Tibial nerve (tissue), 4 donors: ENCODE measurements at regions not wholly inside any gene's neighbourhood (a gene's known extent, or its start where the extent isn't known, plus 50 kb on each side); places are given as distances from the start of the nearest gene placed in this dataset.
"Not testable (repeated sequence)": the region's sequence is repeated elsewhere in the genome, so short reads cannot be mapped to it uniquely, and the experiment has no call there.

Experiments
- DNase-seq, 2 donors: peaks; one replicate each; pipeline ENCODE4 v3.0.0-alpha.2; 2019; ENCODE audit warnings: low spot score in 2 of 2
- H3K27ac ChIP-seq, 4 donors: fragments of 200-600 bp; sonication (generic) in 3 of 4; one replicate each; pipeline ENCODE4 v1.5.1; 2017 to 2019; ENCODE audit warnings: mild to moderate bottlenecking in 1 of 4
- H3K27me3 ChIP-seq, 2 donors: fragments of 200-600 bp; sonication (generic) in 1 of 2; one replicate each; pipeline versions ENCODE4 v1.5.1 to v1.6.0; 2017 to 2019
- H3K36me3 ChIP-seq, 3 donors: fragments of 200-600 bp; sonication (generic); one replicate each; pipeline ENCODE4 v1.5.1; 2018 to 2019
- H3K4me1 ChIP-seq, 4 donors: fragments of 200-600 bp; sonication (generic) in 3 of 4; one replicate each; pipeline ENCODE4 v1.5.1; 2017 to 2019
- H3K4me3 ChIP-seq, 4 donors: fragments of 200-600 bp; sonication (generic) in 3 of 4; one replicate each; pipeline ENCODE4 v1.5.1; 2017 to 2019; ENCODE audit warnings: mild to moderate bottlenecking in 1 of 4, moderate library complexity in 1 of 4
- H3K9me3 ChIP-seq, 4 donors: fragments of 200-600 bp; sonication (generic) in 3 of 4; one replicate each; pipeline ENCODE4 v1.5.1; 2017 to 2019
- CTCF ChIP-seq, 5 experiments: fragments of 200-600 bp in 3 of 5; fragments of 450-650 bp in 2 of 5; sonication (generic) in 3 of 5; IDR thresholded peaks; one replicate each; pipeline ENCODE4 v1.5.1; 2016 to 2019; ENCODE audit warnings: antibody characterized with exemption in 5 of 5, mild to moderate bottlenecking in 3 of 5, moderate library complexity in 2 of 5
- EP300 ChIP-seq, 2 donors: sonication (generic); formaldehyde crosslinking; IDR thresholded peaks; one replicate each; pipeline ENCODE4 v1.6.1; 2017; ENCODE audit warnings: antibody characterized with exemption in 2 of 2, mild to moderate bottlenecking in 1 of 2
- POLR2A ChIP-seq, 2 donors: fragments of 450-650 bp; IDR thresholded peaks; one replicate each; pipeline ENCODE4 v1.6.1; 2017; ENCODE audit warnings: antibody characterized with exemption in 2 of 2, mild to moderate bottlenecking in 2 of 2, moderate library complexity in 2 of 2
- WGBS, 2 donors: methylation state at CpG; one replicate each; pipeline ENCODE4 v1.1.5; 2018; 5-methylcytosine and 5-hydroxymethylcytosine counted together

GRCh38 chr12:9283346-9284095, 75.3 kb upstream of the PZP start:
- H3K36me3 ChIP-seq, H3K27me3 ChIP-seq, H3K4me1 ChIP-seq, H3K9me3 ChIP-seq: not testable (repeated sequence)
- 0 to 1% methylated on average over 15 to 19 of the region's 42 CpGs for WGBS, 2 donors
- H3K4me3 ChIP-seq: peak overlapping the region; percentile 19 to 54 (median 38)
- peak overlapping the region; percentile 22 to 66 (median 58) for H3K27ac ChIP-seq
- TF ChIP-seq EP300 (IDR thresholded peaks at IDR 0.05): peak in 1 of 2 donors; percentile 41
- peak; percentile 58 to 65 for DNase-seq

GRCh38 chr12:9276990-9277389, 68.8 kb upstream of the PZP start:
- 46 to 56% methylated on average over 4 of the region's 4 CpGs for WGBS, 2 donors
- H3K4me3 ChIP-seq: no peak overlapping the region
- H3K36me3 ChIP-seq: no peaks in the 10 kb centered on the region
- no peak overlapping the region for H3K27ac ChIP-seq
- no peak for DNase-seq
- H3K4me1 ChIP-seq: no peaks in the 10 kb centered on the region
- no peak for TF ChIP-seq EP300 (IDR thresholded peaks at IDR 0.05)
- no peak for TF ChIP-seq CTCF (IDR thresholded peaks at IDR 0.05)
- no peak for TF ChIP-seq POLR2A (IDR thresholded peaks at IDR 0.05)
- H3K27me3 ChIP-seq: no peaks in the 10 kb centered on the region
- no peaks in the 10 kb centered on the region for H3K9me3 ChIP-seq

GRCh38 chr12:9273276-9273675, 65.1 kb upstream of the PZP start:
- 81 to 85% methylated on average over 3 of the region's 3 CpGs for WGBS, 2 donors
- Histone ChIP-seq H3K4me3 (no peak overlapping the region), H3K9me3 (no peaks in the 10 kb centered on the region), H3K36me3 (no peaks in the 10 kb centered on the region), H3K27me3 (no peaks in the 10 kb centered on the region), H3K4me1 (no peaks in the 10 kb centered on the region), H3K27ac (no peak overlapping the region)
- DNase-seq: no peak
- TF ChIP-seq CTCF (IDR thresholded peaks at IDR 0.05) (no peak), POLR2A (IDR thresholded peaks at IDR 0.05) (no peak), EP300 (IDR thresholded peaks at IDR 0.05) (no peak)

GRCh38 chr12:9271875-9272274, 63.7 kb upstream of the PZP start:
- no peak for DNase-seq
- TF ChIP-seq EP300 (IDR thresholded peaks at IDR 0.05) (no peak), POLR2A (IDR thresholded peaks at IDR 0.05) (no peak), CTCF (IDR thresholded peaks at IDR 0.05) (no peak)
- no peaks in the 10 kb centered on the region for H3K9me3 ChIP-seq
- H3K4me1 ChIP-seq: no peaks in the 10 kb centered on the region
- 79 to 96% methylated on average over 1 of the region's 1 CpG for WGBS, 2 donors
- no peaks in the 10 kb centered on the region for H3K36me3 ChIP-seq
- H3K27me3 ChIP-seq: no peaks in the 10 kb centered on the region
- no peak overlapping the region for H3K27ac ChIP-seq
- no peak overlapping the region for H3K4me3 ChIP-seq

- Histone ChIP-seq H3K27me3 (no peaks in the 10 kb centered on the region), H3K4me1 (no peaks in the 10 kb centered on the region), H3K4me3 (no peak overlapping the region), H3K9me3 (no peaks in the 10 kb centered on the region), H3K36me3 (no peaks in the 10 kb centered on the region), H3K27ac (no peak overlapping the region)
- WGBS, 2 donors: 66 to 73% methylated on average over 1 of the region's 1 CpG
- TF ChIP-seq EP300 (IDR thresholded peaks at IDR 0.05) (no peak), POLR2A (IDR thresholded peaks at IDR 0.05) (no peak), CTCF (IDR thresholded peaks at IDR 0.05) (no peak)
- DNase-seq: no peak
Measured at GRCh38 chr12:9264546-9264945, 56.4 kb upstream of the PZP start.
